B cell (primary cell): ENCODE measurements at regions not wholly inside any gene's neighbourhood (a gene's known extent, or its start where the extent isn't known, plus 50 kb on each side); places are given as distances from the start of the nearest gene placed in this dataset.

Experiments used
- ATAC-seq: fragments of 200-7000 bp; cut with Tn5 transposase; one replicate; pipeline ENCODE4 v1.10.0; 2021; ENCODE audit warnings: low read depth, mild to moderate bottlenecking, moderate number of reproducible peaks, moderate library complexity
- CTCF ChIA-PET: fragments of 350-600 bp; sonication (Branson Sonifier 250); formaldehyde crosslinking; loops from one replicate; lab custom pipeline; 2021; ENCODE audit warnings: antibody characterized with exemption, inconsistent platforms; lab: Charles Lee
- POLR2A ChIA-PET: fragments of 350-600 bp; sonication (Branson Sonifier 250); formaldehyde crosslinking; loops from one replicate; lab custom pipeline; 2021; ENCODE audit warnings: antibody characterized with exemption; lab: Charles Lee
- DNase-seq: peaks from one replicate; pipeline ENCODE4 v3.0.0; 2013
- H2AFZ ChIP-seq: 2 replicates; pipeline ENCODE4 v1.6.1; 2012; ENCODE audit warnings: mild to moderate bottlenecking, low read depth, low read length; ENCODE audit not compliant: insufficient read depth, poor library complexity, severe bottlenecking
- H3K27ac ChIP-seq, 2 donors: 1 replicate in 1 of 2; 2 replicates in 1 of 2; pipeline ENCODE4 v1.5.1; 2012 to 2013; ENCODE audit warnings: low read length in 2 of 2, mild to moderate bottlenecking in 2 of 2, moderate library complexity in 1 of 2
- H3K27me3 ChIP-seq, 4 experiments: fragments of 200-600 bp in 1 of 4; sonication (generic) in 1 of 4; replicated peaks in 1 of 4; 1 replicate in 2 of 4; 2 replicates in 2 of 4; pipeline versions ENCODE4 v1.6.1 to v1.7.0; 2013 to 2016; ENCODE audit warnings: low read length in 3 of 4, mild to moderate bottlenecking in 2 of 4, mixed read lengths in 1 of 4, moderate library complexity in 1 of 4; ENCODE audit not compliant: insufficient read depth in 4 of 4, control insufficient read depth in 3 of 4; ENCODE audit errors: control extremely low read depth in 1 of 4
- H3K36me3 ChIP-seq, 2 experiments: replicated peaks in 1 of 2; 1 replicate in 1 of 2; 2 replicates in 1 of 2; pipeline versions ENCODE4 v1.6.1 to v1.7.1; 2013; ENCODE audit warnings: low read length in 1 of 2; ENCODE audit not compliant: insufficient read depth in 2 of 2, control insufficient read depth in 1 of 2; ENCODE audit errors: control extremely low read depth in 1 of 2, extremely low read depth in 1 of 2
- H3K4me1 ChIP-seq, 2 donors: fragments of 200-600 bp in 1 of 2; sonication (generic) in 1 of 2; 1 replicate in 1 of 2; 2 replicates in 1 of 2; pipeline versions ENCODE4 v1.5.1 to v1.6.1; 2013 to 2017; ENCODE audit warnings: low read length in 2 of 2; ENCODE audit not compliant: control insufficient read depth in 2 of 2, insufficient read depth in 2 of 2
- H3K4me2 ChIP-seq: replicated peaks from 2 replicates; pipeline ENCODE3; 2012; ENCODE audit warnings: mild to moderate bottlenecking, low read depth, low read length; ENCODE audit not compliant: poor library complexity, severe bottlenecking
- H3K4me3 ChIP-seq, 5 experiments: fragments of 200-600 bp in 1 of 5; sonication (generic) in 1 of 5; 1 replicate in 3 of 5; 2 replicates in 2 of 5; pipeline versions ENCODE4 v1.5.1 to v1.7.0; 2011 to 2016; ENCODE audit warnings: low read length in 4 of 5, mild to moderate bottlenecking in 4 of 5, low read depth in 2 of 5, control low read depth in 1 of 5, moderate library complexity in 1 of 5; ENCODE audit not compliant: insufficient read depth in 1 of 5; ENCODE audit errors: control extremely low read depth in 1 of 5, extremely low read depth in 1 of 5
- H3K79me2 ChIP-seq: fragments of 200-600 bp; sonication (generic); one replicate; pipeline ENCODE4 v1.6.0; 2016; ENCODE audit warnings: low read length; ENCODE audit not compliant: control insufficient read depth, insufficient read depth
- H3K9ac ChIP-seq: fragments of 200-600 bp; sonication (generic); 2 replicates; pipeline ENCODE4 v1.6.1; 2017; ENCODE audit warnings: mild to moderate bottlenecking, low read length, moderate library complexity
- H3K9me3 ChIP-seq, 3 donors: one replicate each; pipeline versions ENCODE4 v1.6.1 to v1.7.1; 2013; ENCODE audit warnings: low read length in 2 of 3; ENCODE audit not compliant: control insufficient read depth in 2 of 3, insufficient read depth in 1 of 3; ENCODE audit errors: control extremely low read depth in 1 of 3
- H4K20me1 ChIP-seq: 2 replicates; pipeline ENCODE4 v1.6.0; 2012; ENCODE audit warnings: mild to moderate bottlenecking, low read length; ENCODE audit not compliant: insufficient read depth, control insufficient read depth, poor library complexity, severe bottlenecking
- H3K27ac Mint-ChIP-seq: one replicate; pipeline ENCODE4 v1.8.0; 2021; ENCODE audit warnings: mixed read lengths
- H3K27me3 Mint-ChIP-seq: one replicate; pipeline ENCODE4 v1.8.0; 2021; ENCODE audit warnings: mixed read lengths
- H3K4me1 Mint-ChIP-seq: one replicate; pipeline ENCODE4 v1.8.0; 2021; ENCODE audit warnings: mixed read lengths
- H3K4me3 Mint-ChIP-seq: one replicate; pipeline ENCODE4 v1.8.0; 2021; ENCODE audit warnings: mixed read lengths
- H3K9me3 Mint-ChIP-seq: one replicate; pipeline ENCODE4 v1.8.0; 2022; ENCODE audit warnings: mixed read lengths; ENCODE audit not compliant: insufficient read depth
- CTCF ChIP-seq: fragments of 200-600 bp; IDR thresholded peaks from one replicate; pipeline ENCODE4 v1.8.0; 2022; ENCODE audit warnings: antibody characterized with exemption, mild to moderate bottlenecking
- EZH2 ChIP-seq: IDR thresholded peaks from 2 replicates; pipeline ENCODE4 v1.6.1; 2012; ENCODE audit warnings: borderline replicate concordance, low read depth, mild to moderate bottlenecking, moderate library complexity, low read length; ENCODE audit not compliant: insufficient read depth, poor library complexity, severe bottlenecking
- WGBS: methylation state at CpG from one replicate; pipeline ENCODE4 v1.1.5; 2013; ENCODE audit warnings: missing lambda C conversion rate; ENCODE audit not compliant: insufficient coverage; 5-methylcytosine and 5-hydroxymethylcytosine counted together
- intact Hi-C: fragments of 100-400 bp; cut with micrococcal nuclease; formaldehyde crosslinking; loops from one replicate; pipeline ENCODE4 v1.10.0; 2022

DNA sequence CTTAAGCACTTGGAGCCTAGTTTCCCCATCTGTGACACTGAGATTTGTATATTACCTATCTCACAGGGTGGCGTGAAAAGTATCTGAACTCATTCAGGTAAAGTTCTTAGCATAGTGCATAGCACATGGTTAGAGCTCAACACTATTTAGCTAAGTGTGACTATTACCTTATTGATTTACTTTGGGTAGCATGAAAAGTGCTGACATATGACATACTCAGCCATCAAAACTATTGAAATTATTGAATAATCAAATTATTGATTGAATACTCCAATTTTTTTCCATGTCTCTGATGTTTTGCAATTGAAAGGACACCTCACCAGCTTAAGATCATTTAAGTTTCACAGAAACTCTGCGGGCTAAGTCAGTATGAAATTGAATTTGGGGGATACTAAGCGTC lies 715.0 kb downstream of the EFNB2 start:
- H3K9me3 Mint-ChIP-seq = no peaks in the 10 kb centered on the region
- no peaks in the 10 kb centered on the region for H3K4me1 ChIP-seq
- no peaks in the 10 kb centered on the region for H3K36me3 ChIP-seq
- H3K27me3 ChIP-seq = no peaks in the 10 kb centered on the region
- ATAC-seq (no peak), DNase-seq (no peak)
- ChIA-PET POLR2A (no interaction called here), CTCF (no interaction called here)
- no peaks in the 10 kb centered on the region for H3K4me1 Mint-ChIP-seq
- H3K4me3 ChIP-seq = no peak overlapping the region
- H3K27me3 Mint-ChIP-seq = no peaks in the 10 kb centered on the region
- TF ChIP-seq CTCF (no peak), EZH2 (no peak)
- no CpG with 5 or more reads among the region's 3 CpGs for WGBS
- H3K79me2 ChIP-seq = no peaks in the 10 kb centered on the region
- intact Hi-C loops = no loop called here
- H3K9me3 ChIP-seq = no peaks in the 10 kb centered on the region
- no peak overlapping the region for H3K4me3 Mint-ChIP-seq
- no peak overlapping the region for H3K27ac Mint-ChIP-seq
- H3K27ac ChIP-seq = no peak overlapping the region
- no peak overlapping the region for H3K9ac ChIP-seq
- no peak overlapping the region for H2AFZ ChIP-seq
- no peaks in the 10 kb centered on the region for H4K20me1 ChIP-seq
- H3K4me2 ChIP-seq = no peak overlapping the region

- 67% methylated on average over 3 of the region's 4 CpGs for WGBS
- H2AFZ ChIP-seq = no peak overlapping the region
- H3K4me1 Mint-ChIP-seq = no peaks in the 10 kb centered on the region
- no peak for DNase-seq
- no peaks in the 10 kb centered on the region for H3K36me3 ChIP-seq
- no peak overlapping the region for H3K9ac ChIP-seq
- H3K9me3 ChIP-seq = no peaks in the 10 kb centered on the region
- no peaks in the 10 kb centered on the region for H3K27me3 Mint-ChIP-seq
- no peak overlapping the region for H3K4me2 ChIP-seq
- intact Hi-C loops = no loop called here
- H3K4me3 Mint-ChIP-seq = no peak overlapping the region
- H4K20me1 ChIP-seq = no peaks in the 10 kb centered on the region
- no peaks in the 10 kb centered on the region for H3K9me3 Mint-ChIP-seq
- no peak for ATAC-seq
- H3K79me2 ChIP-seq = no peaks in the 10 kb centered on the region
- H3K4me1 ChIP-seq = no peaks in the 10 kb centered on the region
- no peak overlapping the region for H3K27ac ChIP-seq
- ChIA-PET CTCF (no interaction called here), POLR2A (no interaction called here)
- H3K4me3 ChIP-seq = no peak overlapping the region
- TF ChIP-seq CTCF (no peak), EZH2 (no peak)
- no peak overlapping the region for H3K27ac Mint-ChIP-seq
- no peaks in the 10 kb centered on the region for H3K27me3 ChIP-seq
Measured at GRCh38 chr13:105817498-105817897, 718.0 kb downstream of the EFNB2 start.
